HG02885 (cell line): ENCODE measurements at regions not wholly inside any gene's neighbourhood (a gene's known extent, or its start where the extent isn't known, plus 50 kb on each side); places are given as distances from the start of the nearest gene placed in this dataset.

ENCODE experiments used
- ATAC-seq: cut with Tn5 transposase; IDR thresholded peaks from one replicate; pipeline ENCODE4 v1.9.1; 2021; ENCODE audit warnings: mild to moderate bottlenecking; ENCODE audit not compliant: unreplicated experiment, poor library complexity

- ATAC-seq, result no peak
Observed at GRCh38 chr20:40254023-40254772, 434.8 kb downstream of the MAFB start.

GRCh38 chr20:40251284-40251932 is 437.6 kb downstream of the MAFB start:
- no peak for ATAC-seq

- ATAC-seq, result no peak
Observed at GRCh38 chr20:40249805-40250204, 439.2 kb downstream of the MAFB start.

GRCh38 chr20:40245829-40246228 is 443.2 kb downstream of the MAFB start:
- no peak for ATAC-seq

- ATAC-seq, result no peak
Observed at GRCh38 chr20:40244286-40244685, 444.8 kb downstream of the MAFB start.

- no peak for ATAC-seq
Observed at GRCh38 chr20:40241596-40242343, 447.3 kb downstream of the MAFB start.

GRCh38 chr20:40238511-40238910 is 450.5 kb downstream of the MAFB start:
- no peak for ATAC-seq

GRCh38 chr20:40234593-40234992 is 454.4 kb downstream of the MAFB start:
- no peak for ATAC-seq

- no peak for ATAC-seq
Observed at GRCh38 chr20:40233406-40233805, 455.6 kb downstream of the MAFB start.

- no peak for ATAC-seq
Observed at GRCh38 chr20:40232756-40233155, 456.3 kb downstream of the MAFB start.

GRCh38 chr20:40232273-40232672 is 456.8 kb downstream of the MAFB start:
- ATAC-seq, result no peak

GRCh38 chr20:40230486-40230885 is 458.6 kb downstream of the MAFB start:
- no peak for ATAC-seq

- no peak for ATAC-seq
Observed at GRCh38 chr20:40225596-40225995, 463.4 kb downstream of the MAFB start.

- no peak for ATAC-seq
Observed at GRCh38 chr20:40223810-40224209, 465.2 kb downstream of the MAFB start.

- ATAC-seq, result no peak
Observed at GRCh38 chr20:40218971-40219370, 470.1 kb downstream of the MAFB start.

- no peak for ATAC-seq
Observed at GRCh38 chr20:40218316-40218969, 470.6 kb downstream of the MAFB start.

GRCh38 chr20:40207655-40208054 is 481.4 kb downstream of the MAFB start:
- no peak for ATAC-seq

- no peak for ATAC-seq
Observed at GRCh38 chr20:40205971-40206370, 483.1 kb downstream of the MAFB start.

GRCh38 chr20:40203032-40203431 is 486.0 kb downstream of the MAFB start:
- ATAC-seq, result no peak

GRCh38 chr20:40197691-40198090 is 491.3 kb downstream of the MAFB start:
- no peak for ATAC-seq
